Activated CD8-positive, alpha-beta T cell treated with anti-CD3 and anti-CD28 coated beads for 36 hours (primary cell): ENCODE measurements at regions not wholly inside any gene's neighbourhood (a gene's known extent, or its start where the extent isn't known, plus 50 kb on each side); places are given as distances from the start of the nearest gene placed in this dataset.
"Not testable (repeated sequence)": the region's sequence is repeated elsewhere in the genome, so short reads cannot be mapped to it uniquely, and the experiment has no call there.

Source experiments
- ATAC-seq: fragments of 200-7000 bp; cut with Tn5 transposase; one replicate; pipeline ENCODE4 v1.10.0; 2021; ENCODE audit warnings: mild to moderate bottlenecking, moderate library complexity
- CTCF ChIA-PET: fragments of 350-600 bp; sonication (Branson Sonifier 250); formaldehyde crosslinking; loops from one replicate; lab custom pipeline; 2021; ENCODE audit warnings: antibody characterized with exemption; lab: Charles Lee
- POLR2A ChIA-PET: fragments of 350-600 bp; sonication (Branson Sonifier 250); formaldehyde crosslinking; loops from one replicate; lab custom pipeline; 2021; ENCODE audit warnings: antibody characterized with exemption; lab: Charles Lee
- DNase-seq: peaks from one replicate; pipeline ENCODE4 v3.0.0-alpha.2; 2020
- H3K27ac Mint-ChIP-seq: one replicate; pipeline ENCODE4 v1.8.0; 2021; ENCODE audit warnings: mild to moderate bottlenecking, mixed read lengths
- H3K27me3 Mint-ChIP-seq: one replicate; pipeline ENCODE4 v1.8.0; 2021; ENCODE audit warnings: mixed read lengths
- H3K36me3 Mint-ChIP-seq: one replicate; pipeline ENCODE4 v1.8.0; 2021; ENCODE audit warnings: low read depth, mixed read lengths
- H3K4me1 Mint-ChIP-seq: one replicate; pipeline ENCODE4 v1.8.0; 2021; ENCODE audit warnings: low read depth, mixed read lengths
- H3K4me3 Mint-ChIP-seq: one replicate; pipeline ENCODE4 v1.8.0; 2021; ENCODE audit warnings: mild to moderate bottlenecking, moderate library complexity, mixed read lengths
- H3K9me3 Mint-ChIP-seq: one replicate; pipeline ENCODE4 v1.8.0; 2021; ENCODE audit warnings: mixed read lengths
- CTCF ChIP-seq: fragments of 200-600 bp; IDR thresholded peaks from one replicate; pipeline ENCODE4 v1.8.0; 2022; ENCODE audit warnings: antibody characterized with exemption, mild to moderate bottlenecking
- intact Hi-C: fragments of 100-400 bp; cut with micrococcal nuclease; formaldehyde crosslinking; loops from one replicate; pipeline ENCODE4 v1.10.0; 2022

- Mint-ChIP-seq H3K27ac (no peak overlapping the region), H3K4me3 (no peak overlapping the region), H3K9me3 (no peaks in the 10 kb centered on the region), H3K4me1 (no peaks in the 10 kb centered on the region), H3K27me3 (no peaks in the 10 kb centered on the region), H3K36me3 (no peaks in the 10 kb centered on the region)
- POLR2A ChIA-PET, result no interaction called here
- intact Hi-C loops, result no loop called here
- no peak for TF ChIP-seq CTCF
- no peak for ATAC-seq
- CTCF ChIA-PET, result no interaction called here
- DNase-seq, result no peak
These were observed 63.7 kb upstream of the TFPI start for GRCh38 chr2:187617905-187618304.

DNA sequence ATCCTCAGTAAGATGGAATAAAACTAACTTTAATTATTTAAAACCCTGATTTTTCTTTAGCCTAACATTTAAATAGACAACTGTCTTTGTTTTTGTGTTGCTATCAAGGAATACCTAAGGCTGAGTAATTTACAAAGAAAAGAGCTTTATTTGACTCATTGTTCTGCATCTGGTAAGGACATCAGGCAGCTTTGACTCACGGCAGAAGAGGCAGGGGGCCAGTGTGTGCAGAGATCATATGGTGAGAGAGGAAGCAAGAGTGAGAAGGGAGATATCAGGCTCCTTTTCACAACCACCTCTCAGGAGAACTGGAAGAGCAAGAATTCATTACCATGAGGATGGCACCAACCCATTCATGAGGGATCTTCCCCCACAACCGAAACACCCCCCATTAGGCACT is 64.6 kb upstream of the TFPI start:
- H3K27ac Mint-ChIP-seq, result no peak overlapping the region
- DNase-seq (no peak), ATAC-seq (no peak)
- ChIA-PET CTCF (interaction anchor here (1.0 kb wide), 1 partner anchor 10 kb away, joined by 3 read pairs; no protein-coding TSS in a partner anchor), POLR2A (no interaction called here)
- intact Hi-C loops, result no loop called here
- no peaks in the 10 kb centered on the region for H3K27me3 Mint-ChIP-seq
- H3K4me1 Mint-ChIP-seq, result no peaks in the 10 kb centered on the region
- H3K9me3 Mint-ChIP-seq, result no peaks in the 10 kb centered on the region
- no peak overlapping the region for H3K4me3 Mint-ChIP-seq
- no peaks in the 10 kb centered on the region for H3K36me3 Mint-ChIP-seq
- TF ChIP-seq CTCF, result no peak

GRCh38 chr2:187627153-187627552 is 72.9 kb upstream of the TFPI start:
- CTCF ChIA-PET, result interaction anchor here (0.6 to 0.7 kb wide), 2 partner anchors 330 to 1147 kb away, joined by 3 read pairs; no protein-coding TSS in a partner anchor
- H3K36me3 Mint-ChIP-seq, result no peaks in the 10 kb centered on the region
- POLR2A ChIA-PET, result no interaction called here

GRCh38 chr2:187636731-187637391 is 82.6 kb upstream of the TFPI start:
- POLR2A ChIA-PET, CTCF ChIA-PET, H3K4me1 Mint-ChIP-seq, intact Hi-C loops, ATAC-seq, H3K36me3 Mint-ChIP-seq, H3K9me3 Mint-ChIP-seq, H3K27ac Mint-ChIP-seq, H3K27me3 Mint-ChIP-seq, DNase-seq, H3K4me3 Mint-ChIP-seq: not testable (repeated sequence)

More at GRCh38 chr2:187627153-187627552, 72.9 kb upstream of the TFPI start:
- Mint-ChIP-seq H3K27me3 (no peaks in the 10 kb centered on the region), H3K27ac (no peak overlapping the region), H3K4me3 (no peak overlapping the region), H3K4me1 (no peaks in the 10 kb centered on the region), H3K9me3 (no peaks in the 10 kb centered on the region)
- intact Hi-C loops, result no loop called here
- DNase-seq, result no peak
- ATAC-seq, result no peak
- no peak for TF ChIP-seq CTCF

GRCh38 chr2:187637392-187637740 is 83.1 kb upstream of the TFPI start:
- ATAC-seq, H3K27me3 Mint-ChIP-seq, CTCF ChIA-PET: not testable (repeated sequence)

GRCh38 chr2:187637771-187638170 is 83.5 kb upstream of the TFPI start:
- H3K9me3 Mint-ChIP-seq, H3K4me3 Mint-ChIP-seq, H3K4me1 Mint-ChIP-seq, H3K27me3 Mint-ChIP-seq, H3K36me3 Mint-ChIP-seq, DNase-seq, POLR2A ChIA-PET, H3K27ac Mint-ChIP-seq, ATAC-seq, CTCF ChIA-PET, intact Hi-C loops: not testable (repeated sequence)

More at GRCh38 chr2:187637392-187637740, 83.1 kb upstream of the TFPI start:
- H3K4me1 Mint-ChIP-seq, intact Hi-C loops, DNase-seq, H3K27ac Mint-ChIP-seq, H3K36me3 Mint-ChIP-seq, H3K4me3 Mint-ChIP-seq, POLR2A ChIA-PET, H3K9me3 Mint-ChIP-seq: not testable (repeated sequence)
